ENCODE measurements at regions not wholly inside any gene's neighbourhood (a gene's known extent, or its start where the extent isn't known, plus 50 kb on each side); places are given as distances from the start of the nearest gene placed in this dataset.
"Not testable (repeated sequence)": the region's sequence is repeated elsewhere in the genome, so short reads cannot be mapped to it uniquely, and the experiment has no call there.

DNA sequence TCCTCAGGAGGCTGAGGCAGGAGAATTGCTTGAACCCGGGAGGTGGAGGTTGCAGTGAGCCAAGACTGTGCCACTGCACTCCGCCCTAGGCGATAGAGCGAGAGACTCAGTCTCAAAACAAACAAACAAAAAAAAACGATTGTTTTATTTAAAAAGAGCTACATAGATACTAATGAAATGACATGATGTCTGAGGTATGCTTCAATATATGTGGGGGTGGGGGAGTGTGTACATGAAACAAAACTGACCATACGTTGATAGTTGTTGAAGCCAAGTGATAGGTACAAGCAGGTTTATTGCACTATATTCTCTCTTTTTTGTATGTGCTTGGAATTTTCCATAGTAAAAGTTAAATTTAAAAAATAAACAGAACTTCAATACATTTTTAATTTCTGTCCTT is 240.1 kb downstream of the TFAP2A start:
- no peak for DNase-seq

DNA sequence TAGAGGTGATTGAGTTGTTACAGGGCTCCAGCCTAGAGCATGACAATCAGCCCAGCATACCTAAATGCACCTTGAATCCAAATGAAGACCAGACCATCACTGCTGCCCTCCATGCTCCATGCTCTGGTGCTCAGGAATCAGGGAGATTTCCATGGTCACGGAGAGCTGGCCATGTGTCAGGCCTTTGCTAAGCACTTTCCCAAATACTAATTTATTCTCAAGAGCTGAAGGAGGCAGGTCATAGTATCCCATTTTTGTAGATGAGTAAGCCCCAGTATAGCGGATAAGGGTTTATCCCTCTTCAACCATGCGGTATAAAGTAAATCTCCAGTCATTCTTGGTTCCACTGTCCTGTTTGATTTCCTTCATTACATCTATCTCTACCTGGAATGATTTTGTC is 240.8 kb downstream of the TFAP2A start:
- no peak for DNase-seq

DNA sequence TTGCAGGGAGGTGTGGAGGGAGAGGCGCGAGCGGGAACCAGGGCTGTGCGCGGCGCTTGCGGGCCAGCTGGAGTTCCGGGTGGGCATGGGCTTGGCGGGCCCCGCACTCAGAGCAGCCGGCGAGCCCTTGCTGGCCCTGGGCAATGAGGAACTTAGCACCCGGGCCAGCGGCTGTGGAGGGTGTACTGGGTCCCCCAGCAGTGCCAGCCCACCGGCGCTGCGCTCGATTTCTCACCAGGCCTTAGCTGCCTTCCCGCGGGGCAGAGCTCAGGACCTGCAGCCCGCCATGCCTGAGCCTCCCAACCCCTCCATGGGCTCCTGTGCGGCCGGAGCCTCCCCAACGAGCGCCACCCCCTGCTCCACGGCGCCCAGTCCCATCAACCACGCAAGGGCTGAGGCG is 243.2 kb downstream of the TFAP2A start:
- DNase-seq: not testable (repeated sequence)

DNA sequence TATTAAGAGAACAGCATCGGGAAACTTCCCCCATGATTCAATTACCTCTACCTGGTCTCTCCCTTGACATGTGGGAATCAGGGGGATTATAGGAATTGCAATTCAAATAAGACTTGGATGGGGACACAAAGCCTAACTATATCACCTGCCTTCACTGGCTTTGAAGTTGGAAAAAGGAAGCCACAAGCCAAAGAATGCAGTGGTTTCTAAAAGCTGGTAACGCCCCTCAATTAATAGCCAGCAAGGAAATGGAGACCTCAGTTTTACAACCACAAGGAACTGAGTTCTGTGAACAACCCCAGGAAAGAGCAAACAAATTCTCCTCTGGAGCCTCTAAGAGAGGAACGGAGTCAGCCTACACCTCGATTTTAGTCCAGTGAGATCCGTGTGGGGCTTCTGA is 244.1 kb downstream of the TFAP2A start:
- no peak for DNase-seq

DNA sequence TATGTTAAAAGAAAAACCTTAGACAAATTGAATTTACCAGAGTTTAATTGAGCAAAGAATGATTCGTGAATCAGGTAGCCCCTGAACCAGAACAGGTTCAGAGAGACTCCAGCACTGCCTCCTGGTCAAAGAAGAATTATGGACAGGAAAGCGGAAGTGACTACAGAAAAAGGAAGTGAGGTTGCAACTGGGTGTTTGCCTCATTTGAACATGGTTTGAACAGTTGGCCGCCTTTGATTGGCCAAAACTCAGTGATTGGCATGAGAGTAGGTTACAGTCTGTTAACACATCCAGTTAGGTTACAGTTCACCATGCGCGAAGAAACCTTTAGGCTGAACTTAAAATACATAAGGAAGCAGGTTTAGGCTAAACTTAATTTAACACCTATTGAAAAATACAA is 248.8 kb downstream of the TFAP2A start:
- no peak for DNase-seq

DNA sequence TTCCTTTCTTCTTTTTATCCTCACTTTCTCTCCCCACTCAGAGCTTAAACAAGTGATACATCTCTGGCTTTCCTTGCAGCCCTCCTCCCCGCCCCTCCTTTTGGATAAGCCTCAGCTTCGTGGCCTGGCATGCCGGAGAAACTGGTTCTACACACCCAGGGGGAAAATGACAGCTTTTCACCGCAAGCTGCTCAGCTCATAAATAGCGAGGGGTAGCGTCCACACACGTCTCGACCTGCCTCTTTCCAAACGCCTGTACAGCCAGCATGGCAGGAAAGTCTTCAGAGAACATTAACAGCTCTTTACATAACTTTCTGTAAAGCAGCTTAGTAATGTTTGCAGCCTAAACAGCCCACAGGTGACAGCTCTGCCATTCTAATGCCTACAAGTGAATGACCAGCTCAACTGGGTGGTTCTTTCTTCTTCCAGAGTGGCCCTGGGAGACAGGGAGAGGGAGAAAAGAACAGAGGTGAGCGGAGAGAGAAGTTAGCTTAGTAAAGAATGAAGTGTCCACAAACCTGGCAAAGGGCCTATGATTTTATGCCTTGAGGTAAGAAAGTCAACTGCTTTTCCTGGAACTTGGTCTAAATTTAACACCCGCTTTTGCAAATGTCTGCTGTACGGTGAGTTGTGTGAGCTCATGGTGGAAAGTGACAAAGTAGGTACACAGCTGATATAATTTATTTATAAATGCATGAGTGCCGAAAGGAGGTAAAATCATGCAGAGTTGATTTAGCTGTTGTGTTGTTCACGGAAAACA is 251.5 kb downstream of the TFAP2A start:
- DNase-seq: no peak

DNA sequence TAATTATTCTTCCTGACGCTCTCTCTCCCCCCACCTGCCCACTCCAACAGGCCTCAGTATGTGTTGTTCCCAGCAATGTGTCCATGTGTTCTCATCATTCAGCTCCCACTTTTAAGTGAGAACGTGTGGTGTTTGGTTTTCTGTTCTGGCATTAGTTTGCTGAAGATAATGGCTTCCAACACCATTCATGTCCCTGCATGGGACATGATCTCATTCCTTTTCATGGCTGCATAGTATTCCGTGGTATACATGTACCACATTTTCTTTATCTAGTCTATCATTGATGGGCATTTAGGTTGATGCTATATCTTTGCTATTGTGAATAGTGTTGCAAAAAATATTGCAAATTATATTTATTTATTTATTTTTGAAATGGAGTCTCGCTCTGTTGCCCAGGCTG is 258.0 kb downstream of the TFAP2A start:
- DNase-seq: no peak

DNA sequence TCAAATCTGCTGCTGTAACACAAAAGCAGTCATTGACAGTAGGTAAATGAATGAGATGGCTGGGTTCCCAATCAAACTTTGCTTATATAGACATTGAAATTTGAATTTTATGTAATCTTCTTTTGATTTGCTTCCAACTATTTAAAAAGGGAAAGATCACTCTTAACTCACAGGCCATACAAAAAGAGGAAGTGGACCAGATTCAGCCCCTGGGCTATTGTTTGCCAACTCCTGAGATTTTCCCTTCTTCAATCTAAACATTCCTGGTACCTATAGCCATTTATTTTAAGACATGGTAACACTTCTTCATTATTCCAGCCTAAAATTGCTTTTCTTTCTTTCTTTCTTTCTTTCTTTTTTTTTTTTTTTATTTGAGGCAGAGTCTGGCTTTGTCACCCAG is 260.6 kb downstream of the TFAP2A start:
- DNase-seq: no peak

DNA sequence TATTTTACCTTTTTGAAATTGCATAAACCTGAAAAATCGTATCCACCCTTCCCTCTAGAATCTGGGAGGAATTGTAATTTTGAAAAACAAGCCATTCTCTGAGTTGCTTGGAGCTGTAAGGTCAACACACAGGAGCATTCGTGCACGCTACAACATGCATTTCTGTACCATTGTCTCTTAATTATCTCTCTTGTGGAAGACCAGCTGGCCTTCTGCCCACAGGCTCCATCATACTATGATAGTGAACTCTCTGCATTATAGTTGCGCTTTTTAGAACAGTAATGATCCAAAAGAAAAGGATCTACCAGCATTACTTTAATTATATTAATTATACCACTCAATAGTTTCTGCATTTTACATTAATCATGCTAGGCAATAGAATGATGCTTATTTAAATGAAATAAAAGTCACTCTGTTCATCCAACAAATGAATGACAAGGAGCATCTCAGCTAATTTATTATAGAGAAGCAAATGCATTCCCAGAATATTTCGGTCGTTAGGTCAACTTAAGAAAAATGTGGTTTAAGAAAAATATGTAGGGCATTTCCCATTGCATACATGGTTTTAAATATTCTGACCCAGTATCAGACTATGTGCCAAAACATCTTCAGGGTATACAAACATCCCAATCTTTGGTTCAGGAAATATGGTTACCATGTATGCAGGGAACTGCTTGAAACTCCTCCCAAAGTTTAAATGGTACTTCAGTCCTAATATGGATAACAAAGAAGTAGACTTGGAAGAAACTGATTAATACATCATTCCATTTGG is 263.5 kb downstream of the TFAP2A start:
- no peak for DNase-seq

DNA sequence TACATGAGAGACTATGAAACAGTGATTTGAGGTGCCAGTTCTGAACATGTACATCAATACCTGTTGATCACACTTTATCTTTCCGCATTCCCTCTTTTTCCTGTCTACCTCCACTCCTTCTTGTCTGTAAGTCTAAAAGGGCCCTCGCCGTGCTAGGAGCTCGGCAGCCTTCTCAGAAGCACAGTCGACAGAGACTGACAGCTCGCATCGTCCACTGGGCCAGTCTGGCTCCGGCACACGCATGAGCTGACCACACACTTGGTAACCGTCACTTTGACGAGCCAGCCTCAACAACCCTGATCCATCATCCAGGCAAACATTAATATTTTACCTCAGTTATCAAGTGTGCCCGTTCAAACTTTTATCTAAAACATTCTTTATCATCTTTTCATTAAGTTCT is 265.3 kb downstream of the TFAP2A start:
- no peak for DNase-seq

DNA sequence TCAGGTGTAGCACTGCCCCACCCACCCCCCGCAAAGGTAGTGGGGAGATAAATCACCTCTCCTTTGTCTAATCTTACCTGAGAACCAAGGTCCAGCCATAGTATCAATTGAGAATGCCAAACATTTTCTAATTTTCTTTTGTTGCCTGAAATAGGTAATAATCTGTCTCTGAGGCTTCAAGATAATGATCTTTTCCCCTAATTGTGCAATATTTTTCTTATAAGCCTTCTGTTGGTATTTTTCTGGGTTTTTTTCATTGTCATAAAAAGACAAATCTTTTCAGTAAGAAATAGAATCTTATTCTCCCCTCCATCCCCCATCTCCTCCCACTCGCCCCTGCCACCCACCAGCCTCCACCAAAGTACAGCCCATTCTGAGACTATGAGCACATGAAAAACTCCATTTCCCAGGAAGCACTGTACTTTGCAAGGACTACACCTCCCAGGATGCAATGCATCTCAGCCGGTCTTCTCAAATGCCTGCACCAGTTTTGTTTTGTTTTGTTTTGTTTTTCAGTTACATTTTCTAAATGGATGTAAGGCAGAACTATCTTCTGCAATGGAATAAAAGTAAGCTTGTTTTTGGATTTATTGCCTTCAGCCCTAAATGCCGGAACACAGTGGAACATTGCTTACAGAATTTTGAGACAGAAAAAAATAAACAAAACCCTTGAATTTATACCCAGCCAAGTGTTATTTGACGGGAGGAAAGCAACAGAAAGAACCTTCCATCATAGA is 268.0 kb downstream of the TFAP2A start:
- DNase-seq: no peak

DNA sequence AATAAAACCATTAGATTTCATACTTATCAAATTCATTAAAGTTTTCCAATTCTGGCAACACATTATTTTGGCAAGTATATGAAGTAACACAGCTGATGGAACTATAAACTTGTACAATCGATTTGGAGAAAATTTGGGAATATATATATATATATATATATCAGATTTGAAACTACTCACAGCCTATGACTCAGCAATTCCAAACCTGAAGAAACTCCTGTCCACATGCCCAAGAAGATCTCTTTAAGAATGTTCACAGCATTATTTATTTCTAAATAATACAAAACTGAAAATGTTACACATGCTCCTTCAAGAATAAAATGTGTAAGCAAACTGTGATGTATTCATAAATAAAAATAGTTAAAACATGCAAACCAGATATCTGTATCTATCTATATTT is 270.1 kb downstream of the TFAP2A start:
- no peak for DNase-seq

DNA sequence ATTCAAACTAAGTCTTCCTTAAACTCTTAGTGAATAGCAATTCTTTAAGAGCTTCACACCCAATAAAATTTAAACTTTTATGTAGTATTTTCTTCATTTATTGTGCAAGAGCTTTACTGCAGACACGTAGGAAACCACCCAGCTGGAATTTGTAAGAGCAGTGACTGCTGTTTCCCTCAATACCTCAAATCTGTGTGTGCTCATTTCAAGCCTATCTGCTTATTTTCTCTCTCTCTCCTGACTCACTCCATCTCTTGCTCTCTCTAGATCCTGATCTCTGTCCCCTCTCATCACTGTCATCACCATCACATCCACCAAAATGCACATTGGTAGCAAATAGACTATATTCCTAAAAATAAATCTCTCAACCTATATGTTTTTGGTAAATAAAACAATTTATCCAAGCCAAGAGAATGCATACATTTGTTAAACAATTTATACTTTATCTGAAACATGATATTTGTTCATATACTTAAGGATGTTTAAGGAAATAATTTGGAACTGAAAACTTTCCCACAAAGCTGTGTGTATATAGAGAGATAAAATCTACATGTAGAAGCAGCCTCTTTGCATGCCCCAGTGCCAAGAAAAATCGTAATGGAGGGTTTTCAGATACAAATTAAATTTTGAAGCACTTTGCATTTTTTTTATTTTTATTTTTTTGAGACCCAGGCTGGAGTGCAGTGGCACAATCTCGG is 273.0 kb downstream of the TFAP2A start:
- DNase-seq: no peak

DNA sequence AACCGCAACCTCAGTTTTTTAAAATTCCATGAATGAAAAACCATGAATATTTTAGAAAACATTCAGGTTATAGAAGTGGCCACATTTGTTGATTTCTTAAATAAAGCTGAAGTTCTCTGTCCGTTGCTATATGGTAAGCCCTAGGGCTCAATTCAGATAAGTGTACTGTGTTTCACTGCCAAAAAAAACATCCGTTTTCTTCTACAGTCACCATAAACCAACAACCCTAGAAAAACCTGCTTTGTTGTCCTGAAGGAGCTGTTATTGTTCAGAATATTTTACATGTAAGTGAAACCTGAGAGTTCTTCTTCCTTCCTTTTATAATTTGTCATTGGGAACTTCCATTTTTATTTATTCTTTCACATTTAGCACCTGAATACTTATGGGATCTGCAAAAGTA is 274.1 kb downstream of the TFAP2A start:
- DNase-seq: no peak

DNA sequence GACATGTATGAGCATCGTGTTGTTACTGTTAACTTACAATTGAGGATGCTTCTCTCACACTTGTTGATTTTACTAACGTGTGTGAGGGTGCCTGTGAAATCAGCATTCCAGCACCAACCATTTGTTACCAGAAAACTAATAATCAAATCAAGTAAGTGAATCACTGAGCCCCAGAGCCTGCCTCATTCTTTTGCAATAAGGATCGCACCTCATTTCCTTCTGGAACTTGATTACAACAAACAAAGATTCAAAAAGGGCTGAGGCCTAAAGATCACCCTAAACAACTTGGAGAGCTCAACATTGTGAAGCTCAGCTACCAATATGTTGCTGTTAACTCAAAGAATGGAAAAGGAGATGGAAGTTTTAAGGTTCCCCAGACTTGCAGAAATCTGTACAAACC is 274.7 kb downstream of the TFAP2A start:
- no peak for DNase-seq

DNA sequence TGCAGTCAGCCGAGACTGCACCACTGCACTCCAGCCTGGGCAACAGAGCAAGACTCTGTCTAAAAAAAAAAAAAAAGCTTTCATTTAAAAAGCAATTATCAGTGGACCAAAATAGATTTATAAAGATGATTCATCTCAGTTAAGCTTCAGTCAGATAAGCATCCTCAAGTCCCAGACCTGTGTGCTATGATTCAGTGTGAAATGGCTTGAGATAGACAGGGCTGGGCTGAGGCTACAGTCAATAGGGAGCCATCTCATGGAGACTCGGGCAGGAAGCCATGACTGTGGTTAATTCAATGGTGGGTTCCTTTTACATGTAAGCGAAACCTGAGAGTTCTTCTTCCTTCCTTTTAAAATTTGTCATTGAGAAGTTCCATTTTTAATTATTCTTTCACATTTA is 276.0 kb downstream of the TFAP2A start:
- DNase-seq: no peak

DNA sequence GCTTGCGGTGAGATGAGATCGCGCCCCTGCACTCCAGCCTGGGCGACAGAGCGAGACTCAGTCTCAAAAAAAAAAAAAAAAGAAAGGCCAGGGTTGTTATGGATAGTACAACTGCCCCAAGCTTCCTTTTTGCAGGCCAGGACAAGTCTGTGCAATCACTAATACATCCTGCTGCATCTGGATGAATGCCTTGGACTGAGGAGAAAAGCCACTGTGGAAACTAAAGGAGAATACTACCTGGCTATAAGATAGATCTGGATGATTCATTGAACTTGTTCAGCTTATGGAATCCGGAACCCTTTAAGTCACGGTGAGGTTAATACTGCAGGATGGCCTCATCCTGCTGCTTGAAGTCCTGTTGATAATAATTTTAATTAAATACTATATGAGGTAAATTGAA is 278.2 kb downstream of the TFAP2A start:
- no peak for DNase-seq

DNA sequence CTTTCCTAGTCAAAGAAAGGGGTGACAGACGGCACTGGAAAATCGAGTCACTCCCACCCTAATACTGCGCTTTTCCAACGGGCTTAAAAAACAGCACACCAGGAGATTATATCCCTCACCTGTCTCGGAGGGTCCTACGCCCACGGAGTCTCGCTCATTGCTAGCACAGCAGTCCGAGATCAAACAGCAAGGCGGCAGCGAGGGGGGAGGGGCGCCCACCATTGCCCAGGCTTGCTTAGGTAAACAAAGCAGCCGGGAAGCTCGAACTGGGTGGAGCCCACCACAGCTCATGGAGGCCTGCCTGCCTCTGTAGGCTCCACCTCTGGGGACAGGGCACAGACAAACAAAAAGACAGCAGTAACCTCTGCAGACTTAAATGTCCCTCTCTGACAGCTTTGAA is 280.7 kb downstream of the TFAP2A start:
- not testable (repeated sequence) for DNase-seq

DNA sequence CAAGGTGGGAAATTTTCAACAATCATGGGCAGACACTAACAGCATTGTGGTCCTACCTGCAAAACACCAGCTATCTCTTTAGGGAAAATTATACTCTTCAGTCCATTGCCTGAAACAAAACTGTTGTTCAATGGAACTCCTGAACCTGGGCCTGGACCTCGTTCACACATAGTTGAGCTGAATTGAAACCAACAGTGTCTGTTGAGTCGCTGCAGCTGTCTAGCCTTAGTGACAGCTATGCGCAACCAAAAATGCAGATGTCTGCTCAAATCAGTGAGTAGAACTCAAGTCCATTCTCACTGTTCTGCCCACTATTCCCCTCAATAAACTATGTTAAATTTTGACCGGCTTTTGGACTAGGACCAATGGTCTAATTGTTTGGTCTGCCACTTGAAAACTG is 286.2 kb downstream of the TFAP2A start:
- DNase-seq: no peak

DNA sequence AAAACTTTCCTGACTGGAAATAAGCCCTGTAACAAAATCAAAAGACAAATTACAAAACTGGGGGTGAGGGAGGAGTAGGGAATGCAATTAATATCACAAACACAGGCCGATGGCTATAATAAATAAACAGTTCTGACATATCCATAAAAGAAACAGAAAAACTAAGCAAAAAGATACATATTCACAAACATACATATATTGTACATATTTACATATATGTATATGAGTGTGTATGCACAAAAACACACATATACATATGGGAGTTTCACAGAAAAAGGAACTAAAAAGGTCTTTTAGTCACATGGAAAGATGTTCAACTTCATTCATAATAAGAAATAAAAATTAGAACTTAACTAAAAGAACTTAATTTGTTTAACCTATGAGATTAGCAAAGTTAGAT is 292.7 kb downstream of the TFAP2A start:
- no peak for DNase-seq

DNA sequence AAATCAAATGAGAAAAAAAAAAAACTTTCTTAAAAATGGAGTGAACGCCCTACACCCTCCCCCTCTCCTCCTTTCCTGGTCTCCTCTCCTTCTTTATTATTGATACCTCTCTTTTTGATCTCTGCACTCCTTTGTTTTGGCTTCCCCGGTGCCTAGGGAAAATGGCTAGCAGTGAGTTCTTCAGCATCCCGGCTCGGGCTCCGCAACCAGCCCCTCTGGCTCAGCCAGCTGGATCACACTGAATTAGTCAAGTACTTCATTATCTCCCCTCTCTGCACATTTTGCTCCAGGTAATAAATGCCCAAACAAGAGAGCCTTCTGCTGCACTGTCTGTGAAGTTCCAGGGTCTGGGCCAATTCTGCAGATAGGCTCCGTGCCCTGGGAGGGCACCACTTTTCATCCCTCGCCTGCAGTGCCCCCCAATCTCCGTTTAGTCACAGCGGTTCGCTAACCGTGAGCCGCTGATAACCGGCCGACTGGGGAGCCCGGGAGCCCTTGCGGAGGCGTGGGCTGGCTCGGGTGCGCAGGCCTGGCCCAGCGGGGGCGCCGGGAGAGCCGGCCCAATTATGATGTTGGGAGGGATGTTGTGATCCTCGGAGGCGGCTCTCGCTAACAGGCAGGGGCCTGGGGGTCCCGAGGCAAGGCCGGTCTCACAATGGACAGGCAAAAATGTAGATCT is 301.9 kb downstream of the TFAP2A start:
- no peak for DNase-seq

DNA sequence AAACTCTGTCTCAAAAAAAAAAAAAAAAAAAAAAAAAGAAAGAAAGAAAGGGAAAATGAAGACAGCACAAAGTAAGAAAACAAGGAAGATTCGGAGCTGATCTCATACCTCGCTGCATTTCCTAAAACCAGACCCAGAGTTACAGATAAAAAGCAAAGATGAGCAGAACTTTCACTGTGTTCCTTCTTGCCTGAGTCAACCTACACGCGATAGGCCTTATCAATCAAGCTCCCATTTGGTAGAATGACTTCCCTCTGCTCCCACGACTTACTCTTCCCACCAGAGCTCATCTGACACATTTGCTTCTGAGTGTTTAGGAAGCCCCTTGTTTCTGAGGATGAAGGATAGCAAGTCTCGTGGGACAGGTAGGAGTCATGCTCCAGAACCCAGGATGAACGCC is 302.9 kb downstream of the TFAP2A start:
- no peak for DNase-seq

Measured in stimulated activated CD4-positive, alpha-beta T cell treated with anti-CD3 and anti-CD28 coated beads, Interleukin-2, amount 100 ng/mL, for 48 hours (primary cell).